NCI-H146 treated with DMSO at 0.1 percent for 48 hours (cell line): ENCODE measurements at regions not wholly inside any gene's neighbourhood (a gene's known extent, or its start where the extent isn't known, plus 50 kb on each side); places are given as distances from the start of the nearest gene placed in this dataset.

Experiments used
- DNase-seq: peaks from one replicate; lab custom pipeline; 2025; ENCODE audit not compliant: unreplicated experiment; lab: John Stamatoyannopoulos, UW

GRCh38 chr9:91066042-91066415, 264.4 kb downstream of the SYK start:
- no peak for DNase-seq

GRCh38 chr9:91066856-91067255, 265.2 kb downstream of the SYK start:
- DNase-seq: no peak

GRCh38 chr9:91067306-91067860, 265.8 kb downstream of the SYK start:
- no peak for DNase-seq

- no peak for DNase-seq
These were observed 269.8 kb downstream of the SYK start for GRCh38 chr9:91071184-91071990.

- no peak for DNase-seq
These were observed 271.6 kb downstream of the SYK start for GRCh38 chr9:91073049-91073810.

GRCh38 chr9:91073811-91074771, 272.5 kb downstream of the SYK start:
- no peak for DNase-seq

GRCh38 chr9:91074866-91075265, 273.2 kb downstream of the SYK start:
- DNase-seq: no peak

GRCh38 chr9:91075279-91075678, 273.7 kb downstream of the SYK start:
- no peak for DNase-seq

- no peak for DNase-seq
These were observed 276.2 kb downstream of the SYK start for GRCh38 chr9:91077624-91078368.

GRCh38 chr9:91078369-91078695, 276.7 kb downstream of the SYK start:
- no peak for DNase-seq

GRCh38 chr9:91082731-91083130, 279.0 kb downstream of the AUH start:
- DNase-seq: no peak

GRCh38 chr9:91084896-91085516, 276.7 kb downstream of the AUH start:
- no peak for DNase-seq

- no peak for DNase-seq
These were observed 276.0 kb downstream of the AUH start for GRCh38 chr9:91085517-91086291.

- no peak for DNase-seq
These were observed 274.9 kb downstream of the AUH start for GRCh38 chr9:91086657-91087461.

GRCh38 chr9:91087462-91087759, 274.3 kb downstream of the AUH start:
- no peak for DNase-seq

- DNase-seq: no peak
These were observed 272.2 kb downstream of the AUH start for GRCh38 chr9:91089405-91090129.

- no peak for DNase-seq
These were observed 271.6 kb downstream of the AUH start for GRCh38 chr9:91090130-91090410.

GRCh38 chr9:91092214-91092613, 269.5 kb downstream of the AUH start:
- no peak for DNase-seq
